Limb (tissue), 2 donors: ENCODE measurements at regions not wholly inside any gene's neighbourhood (a gene's known extent, or its start where the extent isn't known, plus 50 kb on each side); places are given as distances from the start of the nearest gene placed in this dataset.
A peak's percentile ranks its signal among the peaks of the same experiment; 100 is the strongest.

Experiments used
- DNase-seq, 2 donors: peaks; one replicate each; pipeline ENCODE4 v3.0.0-alpha.2; 2016; ENCODE audit errors: extremely low spot score in 2 of 2

- no peak for DNase-seq
Measured at GRCh38 chr5:77569409-77569808, 69.1 kb downstream of the OTP start.

- DNase-seq, result no peak
Measured at GRCh38 chr5:77568555-77568954, 70.0 kb downstream of the OTP start.

GRCh38 chr5:77568082-77568481, 70.4 kb downstream of the OTP start:
- no peak for DNase-seq

- no peak for DNase-seq
Measured at GRCh38 chr5:77563475-77563874, 71.4 kb upstream of the WDR41 start.

GRCh38 chr5:77561965-77562364, 69.8 kb upstream of the WDR41 start:
- no peak for DNase-seq

GRCh38 chr5:77560677-77561263, 68.7 kb upstream of the WDR41 start:
- DNase-seq, result peak in 1 of 2 donors; percentile 62

- DNase-seq, result no peak
Measured at GRCh38 chr5:77558266-77558665, 66.2 kb upstream of the WDR41 start.

- DNase-seq, result no peak
Measured at GRCh38 chr5:77550406-77550805, 58.3 kb upstream of the WDR41 start.

GRCh38 chr5:77545285-77545684, 53.2 kb upstream of the WDR41 start:
- DNase-seq, result no peak
